ENCODE measurements at regions not wholly inside any gene's neighbourhood (a gene's known extent, or its start where the extent isn't known, plus 50 kb on each side); places are given as distances from the start of the nearest gene placed in this dataset.

DNA sequence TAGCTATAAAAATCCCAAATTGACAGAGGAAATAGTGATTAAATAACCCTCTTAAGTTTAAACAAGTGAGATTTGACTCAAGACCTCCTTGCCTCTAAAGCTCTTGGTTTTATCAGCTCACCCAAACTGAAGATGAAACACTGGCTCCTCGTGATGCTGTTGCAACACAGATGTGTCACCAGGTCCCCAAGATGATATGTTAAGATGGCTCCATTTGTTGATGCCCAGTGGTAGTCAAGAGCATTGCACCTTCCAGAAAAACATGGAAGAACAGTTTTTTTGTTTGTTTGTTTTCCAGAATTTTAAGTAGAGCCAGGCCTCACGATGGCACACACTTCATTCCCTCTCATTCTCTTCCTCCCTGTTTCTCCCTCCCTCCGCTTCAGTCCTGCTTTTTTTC is 399.8 kb downstream of the TXNL1 start:
- ATAC-seq (ENCODE audit: low read depth) = no peak
- no peak for DNase-seq
- Histone ChIP-seq H4K91ac (ENCODE audit: insufficient read depth, low read depth, low read length) (peak overlapping the region; percentile 89), H3K27me3 (ENCODE audit: control insufficient read depth, insufficient read depth, low read length) (no peaks in the 10 kb centered on the region), H3K14ac (replicated peaks; ENCODE audit: low read depth, low read length) (peak overlapping the region; percentile 80; the same call in 1 of the 2 replicates), H3K79me1 (ENCODE audit: low read depth in 1 of 2, low read length in 2 of 2) (no peaks in the 10 kb centered on the region), H3K4me2 (ENCODE audit: low read depth, low read length) (no peak overlapping the region), H2BK15ac (ENCODE audit: low read depth, low read length) (peak overlapping the region; percentile 99), H3K4me3 (ENCODE audit: insufficient read depth, low read depth, low read length) (no peak overlapping the region), H4K8ac (ENCODE audit: low read depth in 2 of 2, low read length in 2 of 2) (peak overlapping the region; percentile 91 to 94), H2BK5ac (ENCODE audit: low read depth, low read length, poor library complexity, severe bottlenecking) (peak overlapping the region; percentile 91), H3K23ac (ENCODE audit: low read depth, low read length) (no peak overlapping the region), H3K9me3 (ENCODE audit: control insufficient read depth, insufficient read depth, low read length) (no peaks in the 10 kb centered on the region), H3K56ac (ENCODE audit: extremely low read depth, insufficient read depth, low read length) (no peak overlapping the region), H3K27ac (ENCODE audit: insufficient read depth, low read length) (no peak overlapping the region), H3K4me1 (ENCODE audit: control insufficient read depth, insufficient read depth, low read length) (peaks cover 10% of the 10 kb centered on the region), H3K18ac (ENCODE audit: low read depth, low read length) (peak overlapping the region; percentile 100; the same call in 1 of the 2 replicates), H3K36me3 (ENCODE audit: control insufficient read depth, insufficient read depth, low read length) (no peaks in the 10 kb centered on the region), H3K4ac (ENCODE audit: low read depth, low read length) (peak overlapping the region; percentile 97), H2AK9ac (replicated peaks; ENCODE audit: low read depth, low read length, poor library complexity) (no peak overlapping the region), H4K5ac (ENCODE audit: low read depth, low read length) (peak overlapping the region; percentile 100; the same call in 1 of the 2 replicates), H2AK5ac (ENCODE audit: low read depth, low read length) (peak overlapping the region; percentile 88), H2BK120ac (ENCODE audit: low read depth, low read length) (peak overlapping the region; percentile 95), H3K9me1 (ENCODE audit: insufficient read depth, low read length) (peaks cover 7% of the 10 kb centered on the region), H2AFZ (replicated peaks; ENCODE audit: low read length, poor library complexity) (no peak overlapping the region), H4K20me1 (ENCODE audit: insufficient read depth, low read length) (no peaks in the 10 kb centered on the region), H3K9ac (ENCODE audit: low read depth, low read length) (no peak overlapping the region), H2BK20ac (ENCODE audit: low read depth, low read length) (peak overlapping the region; percentile 97)
- POLR2A ChIA-PET (ENCODE audit: unreplicated experiment) = no interaction called here
- dilution Hi-C loops (cut with HindIII; ENCODE audit: low sequenced_read_pairs, unreplicated experiment) (no loop called here), intact Hi-C loops (cut with micrococcal nuclease) (loop anchor here (10.0 kb wide), 1 partner anchor 654 kb away; the partner anchor contains the start of gene TCF4), in situ Hi-C loops (cut with MboI; ENCODE audit: low sequenced_read_pairs) (no loop called here)
- CTCF ChIA-PET = interaction anchor here (0.6 kb wide), 1 partner anchor 174 kb away, joined by 4 read pairs; no protein-coding TSS in a partner anchor
- no CpG with 5 or more reads among the region's 3 CpGs for WGBS, 2 experiments (ENCODE audit: extremely low coverage in 2 of 2, insufficient read length in 1 of 2)
- TF ChIP-seq CTCF (conservative IDR thresholded peaks at IDR 0.05; ENCODE audit: low read depth, low read length) (0 out of 2 replicates have a peak, but pooled peaks have one; percentile 6), MAZ (IDR thresholded peaks at IDR 0.05; ENCODE audit: borderline replicate concordance, low read depth, low read length) (no peak), BHLHE40 (IDR thresholded peaks at IDR 0.05; ENCODE audit: low read depth, low read length) (no peak), POLR2A (IDR thresholded peaks at IDR 0.05; ENCODE audit: low read depth, low read length) (no peak), RCOR1 (IDR thresholded peaks at IDR 0.05; ENCODE audit: insufficient replicate concordance, low read length) (no peak), CHD1 (IDR thresholded peaks at IDR 0.05; ENCODE audit: low read depth, low read length) (no peak), RFX5 (IDR thresholded peaks at IDR 0.05; ENCODE audit: low read depth, low read length) (no peak), NFE2L2 (IDR thresholded peaks at IDR 0.05; ENCODE audit: low read depth, low read length) (no peak), FOS (IDR thresholded peaks at IDR 0.05; ENCODE audit: low read depth, low read length) (no peak), RAD21 (IDR thresholded peaks at IDR 0.05; ENCODE audit: low read length) (no peak), ELK1 (IDR thresholded peaks at IDR 0.05; ENCODE audit: borderline replicate concordance, low read depth, low read length) (no peak), MAFK (IDR thresholded peaks at IDR 0.05; ENCODE audit: low read depth, low read length) (no peak), MXI1 (IDR thresholded peaks at IDR 0.05; ENCODE audit: borderline replicate concordance, low read depth, low read length) (no peak), CEBPB (IDR thresholded peaks at IDR 0.05; ENCODE audit: low read depth, low read length) (0 out of 2 replicates have a peak, but pooled peaks have one; percentile 12)
- TF ChIP-seq, protein P1, sequence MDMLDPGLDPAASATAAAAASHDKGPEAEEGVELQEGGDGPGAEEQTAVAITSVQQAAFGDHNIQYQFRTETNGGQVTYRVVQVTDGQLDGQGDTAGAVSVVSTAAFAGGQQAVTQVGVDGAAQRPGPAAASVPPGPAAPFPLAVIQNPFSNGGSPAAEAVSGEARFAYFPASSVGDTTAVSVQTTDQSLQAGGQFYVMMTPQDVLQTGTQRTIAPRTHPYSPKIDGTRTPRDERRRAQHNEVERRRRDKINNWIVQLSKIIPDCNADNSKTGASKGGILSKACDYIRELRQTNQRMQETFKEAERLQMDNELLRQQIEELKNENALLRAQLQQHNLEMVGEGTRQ (IDR thresholded peaks at IDR 0.05; ENCODE audit: low read depth, low read length) = no peak
- BruUV-seq (replicated peaks) = no TSS peak

Measured in IMR-90 (cell line).